Stimulated activated memory B cell treated with anti-CD40 and anti-IgM and Interleukin-4, amounts not matched to agents 10 μg/mL and 1 μg/mL and 100 μg/mL, for 72 hours (primary cell): ENCODE measurements at regions not wholly inside any gene's neighbourhood (a gene's known extent, or its start where the extent isn't known, plus 50 kb on each side); places are given as distances from the start of the nearest gene placed in this dataset.
"Not testable (repeated sequence)": the region's sequence is repeated elsewhere in the genome, so short reads cannot be mapped to it uniquely, and the experiment has no call there.

Source experiments
- ATAC-seq: fragments of 150-1000 bp; cut with Tn5 transposase; 2 replicates; pipeline ENCODE4 v1.10.0; 2021
- H3K27ac Mint-ChIP-seq: one replicate; pipeline ENCODE4 v1.8.0; 2022; ENCODE audit warnings: mild to moderate bottlenecking, mixed read lengths
- H3K27me3 Mint-ChIP-seq: one replicate; pipeline ENCODE4 v1.8.0; 2022; ENCODE audit warnings: mixed read lengths
- H3K36me3 Mint-ChIP-seq: one replicate; pipeline ENCODE4 v1.8.0; 2022; ENCODE audit warnings: mixed read lengths
- H3K4me1 Mint-ChIP-seq: one replicate; pipeline ENCODE4 v1.8.0; 2022; ENCODE audit warnings: mixed read lengths
- H3K4me3 Mint-ChIP-seq: one replicate; pipeline ENCODE4 v1.8.0; 2022; ENCODE audit warnings: mild to moderate bottlenecking, moderate library complexity, mixed read lengths
- H3K9me3 Mint-ChIP-seq: one replicate; pipeline ENCODE4 v1.8.0; 2022; ENCODE audit warnings: mixed read lengths

- Mint-ChIP-seq H3K9me3 (peaks cover 3% of the 10 kb centered on the region), H3K27me3 (no peaks in the 10 kb centered on the region), H3K36me3 (no peaks in the 10 kb centered on the region), H3K4me1 (no peaks in the 10 kb centered on the region), H3K4me3 (no peak overlapping the region), H3K27ac (no peak overlapping the region)
- ATAC-seq: no peak
Observed at GRCh38 chr4:19486400-19486799, 765.3 kb upstream of the SLIT2 start.

- H3K4me3 Mint-ChIP-seq: no peak overlapping the region
- ATAC-seq: no peak
- H3K36me3 Mint-ChIP-seq: no peaks in the 10 kb centered on the region
- no peaks in the 10 kb centered on the region for H3K9me3 Mint-ChIP-seq
- no peaks in the 10 kb centered on the region for H3K27me3 Mint-ChIP-seq
- H3K27ac Mint-ChIP-seq: no peak overlapping the region
- H3K4me1 Mint-ChIP-seq: no peaks in the 10 kb centered on the region
Observed at GRCh38 chr4:19478791-19479190, 772.9 kb upstream of the SLIT2 start.

GRCh38 chr4:19473569-19473968, 778.1 kb upstream of the SLIT2 start:
- no peak overlapping the region for H3K4me3 Mint-ChIP-seq
- peaks cover 2% of the 10 kb centered on the region for H3K9me3 Mint-ChIP-seq

GRCh38 chr4:19472666-19473065, 779.0 kb upstream of the SLIT2 start:
- no peaks in the 10 kb centered on the region for H3K4me1 Mint-ChIP-seq
- H3K27me3 Mint-ChIP-seq: no peaks in the 10 kb centered on the region
- no peak overlapping the region for H3K4me3 Mint-ChIP-seq
- no peak for ATAC-seq
- H3K36me3 Mint-ChIP-seq: no peaks in the 10 kb centered on the region
- peaks cover 2% of the 10 kb centered on the region for H3K9me3 Mint-ChIP-seq
- no peak overlapping the region for H3K27ac Mint-ChIP-seq

More at GRCh38 chr4:19473569-19473968, 778.1 kb upstream of the SLIT2 start:
- Mint-ChIP-seq H3K27ac (no peak overlapping the region), H3K4me1 (no peaks in the 10 kb centered on the region), H3K27me3 (no peaks in the 10 kb centered on the region), H3K36me3 (no peaks in the 10 kb centered on the region)
- ATAC-seq: no peak

- H3K36me3 Mint-ChIP-seq, ATAC-seq, H3K27ac Mint-ChIP-seq, H3K27me3 Mint-ChIP-seq, H3K4me3 Mint-ChIP-seq, H3K9me3 Mint-ChIP-seq, H3K4me1 Mint-ChIP-seq: not testable (repeated sequence)
Observed at GRCh38 chr4:19470001-19470400, 781.7 kb upstream of the SLIT2 start.

- Mint-ChIP-seq H3K9me3 (no peaks in the 10 kb centered on the region), H3K27me3 (no peaks in the 10 kb centered on the region), H3K27ac (no peak overlapping the region), H3K4me3 (no peak overlapping the region), H3K36me3 (no peaks in the 10 kb centered on the region), H3K4me1 (no peaks in the 10 kb centered on the region)
- ATAC-seq: no peak
Observed at GRCh38 chr4:19462117-19462516, 789.6 kb upstream of the SLIT2 start.

GRCh38 chr4:19455850-19456602, 795.7 kb upstream of the SLIT2 start:
- Mint-ChIP-seq H3K27ac (no peak overlapping the region), H3K36me3 (no peaks in the 10 kb centered on the region), H3K9me3 (peaks cover 3% of the 10 kb centered on the region), H3K4me3 (no peak overlapping the region), H3K27me3 (no peaks in the 10 kb centered on the region), H3K4me1 (no peaks in the 10 kb centered on the region)
- no peak for ATAC-seq

- no peak overlapping the region for H3K4me3 Mint-ChIP-seq
- H3K4me1 Mint-ChIP-seq: no peaks in the 10 kb centered on the region
- no peaks in the 10 kb centered on the region for H3K27me3 Mint-ChIP-seq
- no peak overlapping the region for H3K27ac Mint-ChIP-seq
- ATAC-seq: no peak
- peaks cover 3% of the 10 kb centered on the region for H3K9me3 Mint-ChIP-seq
- H3K36me3 Mint-ChIP-seq: no peaks in the 10 kb centered on the region
Observed at GRCh38 chr4:19455196-19455595, 796.5 kb upstream of the SLIT2 start.

- Mint-ChIP-seq H3K4me1 (no peaks in the 10 kb centered on the region), H3K27ac (no peak overlapping the region)
Observed at GRCh38 chr4:19438233-19438632, 813.5 kb upstream of the SLIT2 start.

GRCh38 chr4:19437008-19437407, 814.7 kb upstream of the SLIT2 start:
- no peak for ATAC-seq
- Mint-ChIP-seq H3K36me3 (no peaks in the 10 kb centered on the region), H3K4me1 (no peaks in the 10 kb centered on the region), H3K9me3 (peaks cover 10% of the 10 kb centered on the region), H3K4me3 (no peak overlapping the region), H3K27me3 (no peaks in the 10 kb centered on the region), H3K27ac (no peak overlapping the region)

More at GRCh38 chr4:19438233-19438632, 813.5 kb upstream of the SLIT2 start:
- H3K36me3 Mint-ChIP-seq: no peaks in the 10 kb centered on the region
- H3K27me3 Mint-ChIP-seq: no peaks in the 10 kb centered on the region
- peaks cover 12% of the 10 kb centered on the region for H3K9me3 Mint-ChIP-seq
- no peak for ATAC-seq
- H3K4me3 Mint-ChIP-seq: no peak overlapping the region

GRCh38 chr4:19429684-19430083, 822.0 kb upstream of the SLIT2 start:
- Mint-ChIP-seq H3K27ac (no peak overlapping the region), H3K27me3 (no peaks in the 10 kb centered on the region), H3K36me3 (no peaks in the 10 kb centered on the region), H3K4me1 (no peaks in the 10 kb centered on the region), H3K9me3 (peaks cover 9% of the 10 kb centered on the region), H3K4me3 (no peak overlapping the region)
- ATAC-seq: no peak

GRCh38 chr4:19425146-19425545, 826.6 kb upstream of the SLIT2 start:
- peaks cover 8% of the 10 kb centered on the region for H3K9me3 Mint-ChIP-seq
- no peaks in the 10 kb centered on the region for H3K4me1 Mint-ChIP-seq
- H3K4me3 Mint-ChIP-seq: no peak overlapping the region
- H3K36me3 Mint-ChIP-seq: no peaks in the 10 kb centered on the region
- no peak for ATAC-seq
- no peaks in the 10 kb centered on the region for H3K27me3 Mint-ChIP-seq
- no peak overlapping the region for H3K27ac Mint-ChIP-seq

- Mint-ChIP-seq H3K4me1 (no peaks in the 10 kb centered on the region), H3K27me3 (no peaks in the 10 kb centered on the region), H3K4me3 (no peak overlapping the region), H3K27ac (no peak overlapping the region), H3K36me3 (no peaks in the 10 kb centered on the region), H3K9me3 (no peaks in the 10 kb centered on the region)
- ATAC-seq: no peak
Observed at GRCh38 chr4:19417256-19417655, 834.4 kb upstream of the SLIT2 start.

GRCh38 chr4:19416146-19416545, 835.6 kb upstream of the SLIT2 start:
- no peaks in the 10 kb centered on the region for H3K9me3 Mint-ChIP-seq
- no peaks in the 10 kb centered on the region for H3K36me3 Mint-ChIP-seq
- H3K4me1 Mint-ChIP-seq: no peaks in the 10 kb centered on the region

GRCh38 chr4:19408490-19408889, 843.2 kb upstream of the SLIT2 start:
- no peaks in the 10 kb centered on the region for H3K4me1 Mint-ChIP-seq
- H3K4me3 Mint-ChIP-seq: no peak overlapping the region
- H3K27ac Mint-ChIP-seq: no peak overlapping the region
- H3K9me3 Mint-ChIP-seq: peaks cover 3% of the 10 kb centered on the region
- no peaks in the 10 kb centered on the region for H3K27me3 Mint-ChIP-seq
- no peak for ATAC-seq
- H3K36me3 Mint-ChIP-seq: no peaks in the 10 kb centered on the region

More at GRCh38 chr4:19416146-19416545, 835.6 kb upstream of the SLIT2 start:
- H3K4me3 Mint-ChIP-seq: no peak overlapping the region
- H3K27me3 Mint-ChIP-seq: no peaks in the 10 kb centered on the region
- ATAC-seq: no peak
- no peak overlapping the region for H3K27ac Mint-ChIP-seq

- no peak for ATAC-seq
- Mint-ChIP-seq H3K4me1 (no peaks in the 10 kb centered on the region), H3K27me3 (no peaks in the 10 kb centered on the region), H3K36me3 (no peaks in the 10 kb centered on the region), H3K9me3 (peaks cover 3% of the 10 kb centered on the region), H3K4me3 (no peak overlapping the region), H3K27ac (no peak overlapping the region)
Observed at GRCh38 chr4:19406789-19407188, 844.9 kb upstream of the SLIT2 start.
